DND-41 (cell line): ENCODE measurements at regions not wholly inside any gene's neighbourhood (a gene's known extent, or its start where the extent isn't known, plus 50 kb on each side); places are given as distances from the start of the nearest gene placed in this dataset.

Source experiments
- ATAC-seq: fragments of 200-7000 bp; cut with Tn5 transposase; 3 replicates; pipeline ENCODE4 v1.9.1; 2021; ENCODE audit warnings: low read depth; ENCODE audit not compliant: insufficient read depth
- DNase-seq: peaks from one replicate; pipeline ENCODE4 v3.0.0-alpha.2; 2020
- H2AFZ ChIP-seq: 2 replicates; pipeline ENCODE4 v1.6.0; 2012; ENCODE audit warnings: low read depth, low read length
- H3K27ac ChIP-seq: 2 replicates; pipeline ENCODE4 v1.5.1; 2012; ENCODE audit warnings: low read length, inconsistent platforms
- H3K27me3 ChIP-seq: fragments of 200-600 bp; sonication (generic); 2 replicates; pipeline ENCODE4 v1.6.0; 2012; ENCODE audit warnings: low read length, mild to moderate bottlenecking, inconsistent platforms; ENCODE audit not compliant: insufficient read depth, poor library complexity
- H3K36me3 ChIP-seq: 2 replicates; pipeline ENCODE4 v1.5.1; 2012; ENCODE audit warnings: low read length, inconsistent platforms; ENCODE audit not compliant: insufficient read depth
- H3K4me1 ChIP-seq: 2 replicates; pipeline ENCODE4 v1.5.1; 2012; ENCODE audit warnings: mild to moderate bottlenecking, low read length; ENCODE audit not compliant: insufficient read depth
- H3K4me2 ChIP-seq: 2 replicates; pipeline ENCODE4 v1.6.0; 2012; ENCODE audit warnings: mild to moderate bottlenecking, moderate library complexity, low read length, inconsistent platforms; ENCODE audit not compliant: insufficient read depth
- H3K4me3 ChIP-seq, 2 experiments: fragments of 200-600 bp in 1 of 2; shearing (Covaris generic) in 1 of 2; 2 replicates each; pipeline ENCODE4 v1.5.1; 2012 to 2016; ENCODE audit warnings: inconsistent platforms in 2 of 2, low read length in 2 of 2, mild to moderate bottlenecking in 2 of 2, low read depth in 1 of 2, moderate library complexity in 1 of 2
- H3K79me2 ChIP-seq: 2 replicates; pipeline ENCODE4 v1.6.0; 2012; ENCODE audit warnings: low read length, inconsistent platforms; ENCODE audit not compliant: insufficient read depth
- H3K9ac ChIP-seq: 2 replicates; pipeline ENCODE4 v1.6.0; 2012; ENCODE audit warnings: low read depth, mild to moderate bottlenecking, inconsistent platforms, low read length, moderate library complexity
- H3K9me3 ChIP-seq: 2 replicates; pipeline ENCODE4 v1.5.1; 2012; ENCODE audit warnings: low read length, moderate library complexity, mild to moderate bottlenecking, inconsistent platforms; ENCODE audit not compliant: insufficient read depth, severe bottlenecking
- H4K20me1 ChIP-seq: 2 replicates; pipeline ENCODE4 v1.6.0; 2012; ENCODE audit warnings: low read length; ENCODE audit not compliant: insufficient read depth
- CTCF ChIP-seq: IDR thresholded peaks from 2 replicates; pipeline ENCODE4 v1.5.1; 2012; ENCODE audit warnings: borderline replicate concordance, low read length, moderate library complexity, mild to moderate bottlenecking; ENCODE audit not compliant: poor library complexity, severe bottlenecking; ENCODE audit errors: extremely low read depth
- EZH2 ChIP-seq: IDR thresholded peaks from 3 replicates; pipeline ENCODE4 v1.6.1; 2012; ENCODE audit warnings: borderline replicate concordance, low read depth, mild to moderate bottlenecking, moderate library complexity, low read length, inconsistent platforms; ENCODE audit not compliant: severe bottlenecking

GRCh38 chr2:8224347-8225190 is 457.3 kb upstream of the ID2 start:
- Histone ChIP-seq H3K27me3 (no peaks in the 10 kb centered on the region), H3K27ac (no peak overlapping the region), H3K9me3 (no peaks in the 10 kb centered on the region), H3K4me3 (no peak overlapping the region), H2AFZ (no peak overlapping the region), H3K4me2 (no peak overlapping the region), H3K36me3 (no peaks in the 10 kb centered on the region), H3K4me1 (peaks cover 9% of the 10 kb centered on the region), H3K9ac (no peak overlapping the region), H3K79me2 (no peaks in the 10 kb centered on the region), H4K20me1 (no peaks in the 10 kb centered on the region)
- DNase-seq (no peak), ATAC-seq (no peak)
- TF ChIP-seq EZH2 (no peak), CTCF (no peak)

- no peak overlapping the region for H3K4me3 ChIP-seq
- TF ChIP-seq CTCF (no peak), EZH2 (no peak)
- DNase-seq (no peak), ATAC-seq (no peak)
- peaks cover 14% of the 10 kb centered on the region for H3K4me1 ChIP-seq
- H3K36me3 ChIP-seq, result no peaks in the 10 kb centered on the region
- H3K4me2 ChIP-seq, result no peak overlapping the region
- H3K9me3 ChIP-seq, result no peaks in the 10 kb centered on the region
- H2AFZ ChIP-seq, result no peak overlapping the region
- H3K79me2 ChIP-seq, result no peaks in the 10 kb centered on the region
- H3K9ac ChIP-seq, result no peak overlapping the region
- H3K27ac ChIP-seq, result no peak overlapping the region
- no peaks in the 10 kb centered on the region for H3K27me3 ChIP-seq
- H4K20me1 ChIP-seq, result no peaks in the 10 kb centered on the region
These were observed 456.6 kb upstream of the ID2 start for GRCh38 chr2:8225266-8225665.

GRCh38 chr2:8225798-8226197 is 456.1 kb upstream of the ID2 start:
- DNase-seq, result no peak
- TF ChIP-seq EZH2, result no peak
- no peak for TF ChIP-seq CTCF
- no peak for ATAC-seq
- H3K4me2 ChIP-seq, result no peak overlapping the region
- H3K27ac ChIP-seq, result no peak overlapping the region
- no peak overlapping the region for H3K4me3 ChIP-seq
- no peak overlapping the region for H3K9ac ChIP-seq
- no peaks in the 10 kb centered on the region for H3K9me3 ChIP-seq
- H3K79me2 ChIP-seq, result no peaks in the 10 kb centered on the region
- no peaks in the 10 kb centered on the region for H3K36me3 ChIP-seq
- peaks cover 18% of the 10 kb centered on the region for H3K4me1 ChIP-seq
- no peaks in the 10 kb centered on the region for H3K27me3 ChIP-seq
- no peak overlapping the region for H2AFZ ChIP-seq
- no peaks in the 10 kb centered on the region for H4K20me1 ChIP-seq
